ENCODE measurements at regions not wholly inside any gene's neighbourhood (a gene's known extent, or its start where the extent isn't known, plus 50 kb on each side); places are given as distances from the start of the nearest gene placed in this dataset.

- DNase-seq (ENCODE audit: low spot score) (no peak), ATAC-seq (ENCODE audit: low FRiP score) (no peak)
- TF ChIP-seq, protein P1, sequence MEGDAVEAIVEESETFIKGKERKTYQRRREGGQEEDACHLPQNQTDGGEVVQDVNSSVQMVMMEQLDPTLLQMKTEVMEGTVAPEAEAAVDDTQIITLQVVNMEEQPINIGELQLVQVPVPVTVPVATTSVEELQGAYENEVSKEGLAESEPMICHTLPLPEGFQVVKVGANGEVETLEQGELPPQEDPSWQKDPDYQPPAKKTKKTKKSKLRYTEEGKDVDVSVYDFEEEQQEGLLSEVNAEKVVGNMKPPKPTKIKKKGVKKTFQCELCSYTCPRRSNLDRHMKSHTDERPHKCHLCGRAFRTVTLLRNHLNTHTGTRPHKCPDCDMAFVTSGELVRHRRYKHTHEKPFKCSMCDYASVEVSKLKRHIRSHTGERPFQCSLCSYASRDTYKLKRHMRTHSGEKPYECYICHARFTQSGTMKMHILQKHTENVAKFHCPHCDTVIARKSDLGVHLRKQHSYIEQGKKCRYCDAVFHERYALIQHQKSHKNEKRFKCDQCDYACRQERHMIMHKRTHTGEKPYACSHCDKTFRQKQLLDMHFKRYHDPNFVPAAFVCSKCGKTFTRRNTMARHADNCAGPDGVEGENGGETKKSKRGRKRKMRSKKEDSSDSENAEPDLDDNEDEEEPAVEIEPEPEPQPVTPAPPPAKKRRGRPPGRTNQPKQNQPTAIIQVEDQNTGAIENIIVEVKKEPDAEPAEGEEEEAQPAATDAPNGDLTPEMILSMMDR (IDR thresholded peaks at IDR 0.05): no peak
Measured at GRCh38 chr4:126775485-126776106, 857.2 kb upstream of the INTU start.

- TF ChIP-seq, protein P1 (IDR thresholded peaks at IDR 0.05): no peak
- DNase-seq (ENCODE audit: low spot score): no peak
- no peak for ATAC-seq (ENCODE audit: low FRiP score)
Measured at GRCh38 chr4:126776361-126776760, 856.4 kb upstream of the INTU start.

DNA sequence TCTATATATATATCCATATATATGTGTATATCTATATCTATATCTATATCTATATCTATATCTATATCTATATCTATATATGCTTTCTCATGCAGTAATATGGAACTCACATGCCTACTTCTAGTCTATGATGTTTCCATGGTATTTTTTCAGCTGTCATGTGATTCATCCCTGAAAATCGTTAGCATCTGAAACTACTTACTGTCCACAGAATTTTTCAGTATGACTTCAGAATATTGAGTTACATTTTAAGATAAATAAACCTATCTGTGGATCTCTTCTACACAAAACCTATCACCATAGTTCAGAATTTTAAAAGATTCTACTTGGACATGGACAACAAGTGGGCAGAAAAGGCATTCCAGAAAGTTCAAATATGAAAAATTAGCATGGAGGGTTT is 855.1 kb upstream of the INTU start:
- no peak for DNase-seq (ENCODE audit: low spot score)
- TF ChIP-seq, protein P1 (IDR thresholded peaks at IDR 0.05): no peak
- ATAC-seq (ENCODE audit: low FRiP score): no peak

DNA sequence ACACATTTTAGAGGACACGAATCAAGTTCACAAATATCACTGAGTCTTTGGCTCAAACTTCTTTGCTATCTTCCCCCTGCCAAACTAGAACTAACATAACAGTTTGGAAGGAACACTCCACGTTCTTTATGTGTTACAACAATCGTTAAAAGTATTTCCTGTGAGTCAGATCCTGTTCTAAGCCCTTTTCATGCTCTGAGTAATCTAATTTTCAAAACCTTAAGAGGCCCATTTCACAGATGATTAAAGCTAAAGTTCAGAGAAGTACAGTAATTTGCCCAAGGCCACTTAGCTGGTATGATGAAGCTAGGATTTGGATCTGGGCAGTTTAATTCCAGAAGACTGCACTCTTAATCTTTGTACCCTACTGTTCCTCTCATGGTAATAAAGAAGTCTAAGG is 854.4 kb upstream of the INTU start:
- TF ChIP-seq, protein P1 (IDR thresholded peaks at IDR 0.05): no peak
- no peak for ATAC-seq (ENCODE audit: low FRiP score)
- no peak for DNase-seq (ENCODE audit: low spot score)

DNA sequence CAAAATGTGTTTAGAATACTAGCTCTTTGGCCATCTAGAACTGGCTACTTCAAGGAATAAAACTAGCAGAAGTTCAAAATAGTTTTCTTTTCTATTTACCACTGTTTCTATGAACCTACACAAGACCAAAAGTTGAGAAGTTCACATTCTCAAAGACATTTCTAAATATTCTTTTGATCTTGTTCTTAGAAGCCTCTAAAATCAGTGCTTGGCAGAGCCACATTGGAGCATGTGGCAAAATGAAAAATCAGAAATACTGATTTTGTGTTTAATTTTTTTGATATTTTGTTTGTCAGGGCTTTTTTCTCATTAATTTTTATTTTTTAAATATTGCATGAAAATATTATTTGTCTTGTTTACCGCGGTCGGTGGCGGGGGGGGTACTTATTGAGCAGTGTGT is 853.8 kb upstream of the INTU start:
- ATAC-seq (ENCODE audit: low FRiP score): no peak
- no peak for DNase-seq (ENCODE audit: low spot score)
- TF ChIP-seq, protein P1 (IDR thresholded peaks at IDR 0.05): no peak

DNA sequence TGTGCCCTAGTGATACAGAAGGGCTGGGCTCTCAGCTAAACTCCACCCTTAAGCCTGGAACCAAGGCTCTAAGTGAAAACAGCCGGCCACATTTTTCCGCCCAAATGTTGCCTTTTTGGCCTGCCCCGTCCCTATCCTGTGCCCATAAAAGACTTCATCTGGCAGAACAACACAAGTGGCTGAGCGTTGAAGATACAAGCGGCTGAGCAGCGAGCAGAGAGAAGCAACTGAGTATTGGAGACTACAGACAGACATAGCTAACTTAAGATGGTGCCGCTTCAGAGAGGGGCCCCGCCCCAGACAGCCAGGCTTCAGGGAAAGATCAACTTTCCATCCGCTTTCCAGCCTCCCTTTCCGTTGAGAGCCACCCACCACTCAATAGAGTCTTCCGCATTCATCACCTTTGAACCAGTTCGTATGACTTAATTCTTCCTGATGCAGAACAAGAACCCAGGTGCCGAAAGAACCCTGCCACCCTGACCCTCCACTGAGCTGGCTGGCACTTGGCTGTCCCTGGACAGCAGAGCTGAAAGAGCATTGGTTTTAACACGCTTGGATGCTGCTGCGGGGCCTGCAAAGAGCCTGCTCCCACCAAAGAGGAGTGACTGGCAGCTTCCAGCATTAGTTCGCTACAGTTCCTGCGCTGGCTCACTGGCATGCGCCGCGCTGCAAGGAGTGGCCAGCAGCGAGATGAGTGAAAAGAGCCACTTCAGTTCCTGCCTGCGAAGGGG is 853.2 kb upstream of the INTU start:
- ATAC-seq (ENCODE audit: low FRiP score) (no peak), DNase-seq (ENCODE audit: low spot score) (no peak)
- TF ChIP-seq, protein P1 (IDR thresholded peaks at IDR 0.05): no peak

- ATAC-seq (ENCODE audit: low FRiP score) (no peak), DNase-seq (ENCODE audit: low spot score) (no peak)
- TF ChIP-seq, protein P1 (IDR thresholded peaks at IDR 0.05): no peak
Measured at GRCh38 chr4:126783191-126783590, 849.6 kb upstream of the INTU start.

Measured in omental fat pad (tissue), 3 donors.